Mesenchymal stem cell (in vitro differentiated cells and primary cell): ENCODE measurements at regions not wholly inside any gene's neighbourhood (a gene's known extent, or its start where the extent isn't known, plus 50 kb on each side); places are given as distances from the start of the nearest gene placed in this dataset.
"Not testable (repeated sequence)": the region's sequence is repeated elsewhere in the genome, so short reads cannot be mapped to it uniquely, and the experiment has no call there.

Experiments
- DNase-seq: peaks from one replicate; pipeline ENCODE4 v3.0.0-alpha.2; 2013
- H2AFZ ChIP-seq: one replicate; pipeline ENCODE4 v1.6.1; 2013; ENCODE audit warnings: low read depth, mild to moderate bottlenecking, control low read depth, inconsistent platforms, low read length, moderate library complexity
- H2AK5ac ChIP-seq: 2 replicates; pipeline ENCODE4 v1.6.1; 2013; ENCODE audit warnings: low read length, moderate library complexity, mild to moderate bottlenecking, inconsistent platforms; ENCODE audit not compliant: severe bottlenecking
- H2BK120ac ChIP-seq: one replicate; pipeline ENCODE4 v1.6.1; 2013; ENCODE audit warnings: low read depth, mild to moderate bottlenecking, inconsistent platforms, low read length, moderate library complexity
- H2BK12ac ChIP-seq, 2 experiments: one replicate each; pipeline ENCODE4 v1.6.1; 2013; ENCODE audit warnings: inconsistent platforms in 2 of 2, low read length in 2 of 2, mild to moderate bottlenecking in 2 of 2, moderate library complexity in 2 of 2, control low read depth in 1 of 2
- H2BK15ac ChIP-seq: one replicate; pipeline ENCODE4 v1.6.1; 2013; ENCODE audit warnings: mild to moderate bottlenecking, low read depth, inconsistent platforms; ENCODE audit not compliant: poor library complexity, severe bottlenecking
- H2BK5ac ChIP-seq: 2 replicates; pipeline ENCODE4 v1.6.1; 2013; ENCODE audit warnings: low read depth, mild to moderate bottlenecking, low read length, control low read depth, inconsistent platforms; ENCODE audit not compliant: poor library complexity, severe bottlenecking
- H3K14ac ChIP-seq, 2 experiments: one replicate each; pipeline ENCODE4 v1.6.1; 2013; ENCODE audit warnings: inconsistent platforms in 2 of 2, low read length in 2 of 2, control low read depth in 1 of 2, mild to moderate bottlenecking in 1 of 2, moderate library complexity in 1 of 2
- H3K18ac ChIP-seq, 2 experiments: one replicate each; pipeline ENCODE4 v1.6.1; 2013; ENCODE audit warnings: inconsistent platforms in 2 of 2, low read length in 2 of 2, control low read depth in 1 of 2, low read depth in 1 of 2, mild to moderate bottlenecking in 1 of 2
- H3K23ac ChIP-seq, 2 experiments: one replicate each; pipeline ENCODE4 v1.6.1; 2013; ENCODE audit warnings: inconsistent platforms in 2 of 2, low read length in 2 of 2, mild to moderate bottlenecking in 2 of 2, moderate library complexity in 2 of 2, control low read depth in 1 of 2
- H3K27ac ChIP-seq: 2 replicates; pipeline ENCODE4 v1.5.1; 2013; ENCODE audit warnings: mild to moderate bottlenecking, moderate library complexity, low read length, control low read depth, inconsistent platforms; ENCODE audit not compliant: poor library complexity, severe bottlenecking
- H3K27me3 ChIP-seq, 2 experiments: 2 replicates each; pipeline versions ENCODE4 v1.6.1 to v1.7.0; 2013; ENCODE audit warnings: low read length in 2 of 2, mild to moderate bottlenecking in 2 of 2, moderate library complexity in 2 of 2, control low read depth in 1 of 2, inconsistent platforms in 1 of 2; ENCODE audit not compliant: control insufficient read depth in 1 of 2, insufficient read depth in 1 of 2
- H3K36me3 ChIP-seq, 2 experiments: 2 replicates each; pipeline versions ENCODE4 v1.6.1 to v1.7.0; 2013; ENCODE audit warnings: low read length in 2 of 2, control low read depth in 1 of 2, inconsistent platforms in 1 of 2, low read depth in 1 of 2, mild to moderate bottlenecking in 1 of 2; ENCODE audit not compliant: insufficient read depth in 2 of 2, control insufficient read depth in 1 of 2
- H3K4ac ChIP-seq, 2 experiments: one replicate each; pipeline ENCODE4 v1.6.1; 2013; ENCODE audit warnings: inconsistent platforms in 2 of 2, low read length in 2 of 2, mild to moderate bottlenecking in 2 of 2, moderate library complexity in 2 of 2, control low read depth in 1 of 2, low read depth in 1 of 2
- H3K4me1 ChIP-seq: 2 replicates; pipeline ENCODE4 v1.6.1; 2013; ENCODE audit warnings: low read depth, low read length, control low read depth; ENCODE audit not compliant: control insufficient read depth, insufficient read depth
- H3K4me2 ChIP-seq: 2 replicates; pipeline ENCODE4 v1.6.1; 2013; ENCODE audit warnings: low read length, mild to moderate bottlenecking, inconsistent platforms; ENCODE audit not compliant: poor library complexity, severe bottlenecking
- H3K4me3 ChIP-seq, 2 experiments: 2 replicates each; pipeline versions ENCODE4 v1.5.1 to v1.7.0; 2013; ENCODE audit warnings: low read length in 2 of 2, mild to moderate bottlenecking in 2 of 2, control low read depth in 1 of 2, low read depth in 1 of 2; ENCODE audit not compliant: insufficient read depth in 1 of 2
- H3K79me1 ChIP-seq: replicated peaks from 2 replicates; pipeline ENCODE4 v1.6.1; 2013; ENCODE audit warnings: mild to moderate bottlenecking, control low read depth, low read length, inconsistent platforms; ENCODE audit not compliant: poor library complexity, severe bottlenecking
- H3K9ac ChIP-seq: 2 replicates; pipeline ENCODE4 v1.7.0; 2013; ENCODE audit warnings: mild to moderate bottlenecking, low read length, moderate library complexity
- H3K9me3 ChIP-seq: 2 replicates; pipeline ENCODE4 v1.7.0; 2013; ENCODE audit warnings: mild to moderate bottlenecking, low read length; ENCODE audit not compliant: control insufficient read depth
- H4K8ac ChIP-seq: one replicate; pipeline ENCODE4 v1.6.1; 2013; ENCODE audit warnings: inconsistent platforms, mild to moderate bottlenecking, low read length, moderate library complexity
- H4K91ac ChIP-seq: one replicate; pipeline ENCODE4 v1.6.1; 2013; ENCODE audit warnings: mild to moderate bottlenecking, low read length, inconsistent platforms
- WGBS: methylation state at CpG from one replicate; pipeline ENCODE4 v1.1.7; 2013; ENCODE audit warnings: mixed read lengths; 5-methylcytosine and 5-hydroxymethylcytosine counted together

DNA sequence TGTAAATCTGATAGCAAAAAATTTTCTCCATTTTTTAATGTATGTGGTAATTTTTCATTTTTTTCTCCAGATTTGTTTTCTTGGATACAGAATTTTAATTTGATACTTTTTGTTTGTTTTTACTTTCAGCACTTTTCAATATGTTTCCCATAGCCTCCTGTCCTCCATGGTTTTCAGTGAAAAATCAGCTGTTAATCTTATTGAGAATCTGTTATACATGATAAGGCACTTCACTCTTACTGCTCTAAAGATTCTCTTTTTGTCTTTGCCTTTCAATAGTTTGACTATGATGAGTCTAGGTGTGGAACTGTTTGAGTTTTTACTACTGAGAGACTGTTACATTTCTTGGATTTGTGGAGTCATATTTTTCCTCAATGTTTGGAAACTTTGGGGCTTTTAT lies 455.7 kb upstream of the NUDT12 start:
- Histone ChIP-seq H3K27me3 (no peaks in the 10 kb centered on the region), H3K4ac (no peak overlapping the region), H2BK12ac (no peak overlapping the region), H3K4me2 (no peak overlapping the region), H3K18ac (no peak overlapping the region), H2AFZ (no peak overlapping the region), H2BK5ac (no peak overlapping the region), H3K23ac (no peak overlapping the region), H3K4me3 (no peak overlapping the region), H3K4me1 (no peaks in the 10 kb centered on the region), H2BK120ac (no peak overlapping the region), H3K27ac (no peak overlapping the region), H3K36me3 (no peaks in the 10 kb centered on the region), H3K79me1 (no peaks in the 10 kb centered on the region), H2AK5ac (no peak overlapping the region), H3K14ac (no peak overlapping the region), H3K9me3 (peaks cover 12% of the 10 kb centered on the region), H2BK15ac (no peak overlapping the region), H4K8ac (no peak overlapping the region), H3K9ac (no peak overlapping the region), H4K91ac (no peak overlapping the region)
- no peak for DNase-seq

DNA sequence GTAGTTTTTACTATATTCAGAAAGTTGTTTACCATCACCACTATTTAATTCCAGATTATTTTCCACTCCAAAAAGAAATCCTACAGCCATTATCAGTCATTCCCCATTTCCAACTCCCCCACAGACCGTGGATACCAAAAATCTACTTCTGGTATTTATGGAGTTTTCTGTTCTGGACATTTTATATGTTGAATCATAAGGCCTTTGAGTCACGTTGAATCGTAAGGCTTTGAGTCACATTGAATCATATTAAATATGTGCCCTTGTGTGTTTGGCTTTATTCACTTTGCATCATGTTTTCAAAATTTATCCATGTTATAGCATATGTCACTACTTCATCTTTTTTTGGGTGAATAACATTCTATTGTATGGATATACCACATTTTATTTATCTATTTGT lies 454.1 kb upstream of the NUDT12 start:
- Histone ChIP-seq H2BK15ac (no peak overlapping the region), H3K23ac (no peak overlapping the region), H3K79me1 (no peaks in the 10 kb centered on the region), H3K4me1 (no peaks in the 10 kb centered on the region), H3K4ac (no peak overlapping the region), H2BK12ac (no peak overlapping the region), H3K4me3 (no peak overlapping the region), H2AK5ac (no peak overlapping the region), H3K9ac (no peak overlapping the region), H4K8ac (no peak overlapping the region), H3K9me3 (peaks cover 12% of the 10 kb centered on the region), H3K27me3 (no peaks in the 10 kb centered on the region), H3K36me3 (no peaks in the 10 kb centered on the region), H2BK5ac (no peak overlapping the region), H4K91ac (no peak overlapping the region), H2BK120ac (no peak overlapping the region), H3K18ac (no peak overlapping the region), H3K14ac (no peak overlapping the region), H3K4me2 (no peak overlapping the region), H3K27ac (no peak overlapping the region), H2AFZ (no peak overlapping the region)
- DNase-seq = no peak
- WGBS = 80% methylated on average over 1 of the region's 3 CpGs

GRCh38 chr5:104015765-104016164 lies 453.2 kb upstream of the NUDT12 start:
- no peak for DNase-seq

GRCh38 chr5:104002783-104003182 lies 440.2 kb upstream of the NUDT12 start:
- H3K4ac ChIP-seq, H3K36me3 ChIP-seq, H2AFZ ChIP-seq, H3K4me3 ChIP-seq, H3K23ac ChIP-seq, H3K27ac ChIP-seq, H3K4me2 ChIP-seq, H4K91ac ChIP-seq, H2BK12ac ChIP-seq, DNase-seq, H2AK5ac ChIP-seq, H4K8ac ChIP-seq, H2BK15ac ChIP-seq, H3K27me3 ChIP-seq, H2BK120ac ChIP-seq, H3K4me1 ChIP-seq, H3K79me1 ChIP-seq, H3K9me3 ChIP-seq, H3K9ac ChIP-seq, H2BK5ac ChIP-seq, H3K18ac ChIP-seq, H3K14ac ChIP-seq: not testable (repeated sequence)
- 100% methylated on average over 1 of the region's 4 CpGs for WGBS

More at GRCh38 chr5:104015765-104016164, 453.2 kb upstream of the NUDT12 start:
- H2BK15ac ChIP-seq = no peak overlapping the region
- H3K4me2 ChIP-seq = no peak overlapping the region
- no peak overlapping the region for H4K8ac ChIP-seq
- no peaks in the 10 kb centered on the region for H3K4me1 ChIP-seq
- WGBS = 49% methylated on average over 2 of the region's 2 CpGs
- peaks cover 12% of the 10 kb centered on the region for H3K9me3 ChIP-seq
- no peak overlapping the region for H3K18ac ChIP-seq
- H3K4ac ChIP-seq = no peak overlapping the region
- no peaks in the 10 kb centered on the region for H3K36me3 ChIP-seq
- no peak overlapping the region for H3K23ac ChIP-seq
- H2BK120ac ChIP-seq = no peak overlapping the region
- H3K27ac ChIP-seq = no peak overlapping the region
- H3K27me3 ChIP-seq = no peaks in the 10 kb centered on the region
- H3K79me1 ChIP-seq = no peaks in the 10 kb centered on the region
- no peak overlapping the region for H2BK5ac ChIP-seq
- H3K9ac ChIP-seq = no peak overlapping the region
- no peak overlapping the region for H4K91ac ChIP-seq
- H3K14ac ChIP-seq = no peak overlapping the region
- H2AK5ac ChIP-seq = no peak overlapping the region
- H2BK12ac ChIP-seq = no peak overlapping the region
- no peak overlapping the region for H2AFZ ChIP-seq
- H3K4me3 ChIP-seq = no peak overlapping the region
